NCI-H2107 (cell line): ENCODE measurements at regions not wholly inside any gene's neighbourhood (a gene's known extent, or its start where the extent isn't known, plus 50 kb on each side); places are given as distances from the start of the nearest gene placed in this dataset.
"Not testable (repeated sequence)": the region's sequence is repeated elsewhere in the genome, so short reads cannot be mapped to it uniquely, and the experiment has no call there.

Experiments
- DNase-seq: peaks from one replicate; lab custom pipeline; 2025; lab: John Stamatoyannopoulos, UW

DNA sequence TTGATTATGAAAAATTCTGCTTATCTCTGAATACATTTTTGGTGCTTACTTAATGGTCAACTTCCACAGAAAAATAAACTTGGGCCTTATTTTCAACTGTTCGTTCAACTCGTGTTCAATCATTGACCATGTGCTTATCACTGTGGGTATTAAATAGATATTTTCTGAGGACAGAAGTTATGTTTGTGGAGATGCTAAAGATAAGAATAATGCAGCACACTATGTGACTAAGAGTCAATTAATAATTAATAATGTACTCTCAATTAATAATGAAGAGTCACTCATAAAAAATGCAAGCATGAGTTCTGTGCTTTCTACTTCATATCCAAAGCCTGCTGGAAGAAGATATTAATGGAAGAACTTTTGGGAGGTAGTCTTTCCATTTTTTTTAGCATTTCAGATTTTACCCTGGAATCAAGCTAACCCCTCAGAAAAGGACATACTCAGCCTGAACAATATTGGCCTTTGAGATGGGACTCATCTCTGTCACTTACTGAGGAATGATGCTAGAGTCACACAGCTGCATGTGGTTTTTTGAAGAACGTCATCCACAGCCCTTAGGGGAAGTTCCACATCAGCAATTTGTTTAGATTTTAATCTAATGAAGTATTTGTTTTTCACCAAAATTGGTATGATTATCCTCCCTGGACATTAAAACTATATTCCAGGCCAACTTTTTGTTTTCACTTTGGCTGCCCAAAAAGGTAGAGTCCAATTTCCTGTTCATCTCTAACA lies 191.9 kb upstream of the CRIM1 start:
- no peak for DNase-seq

DNA sequence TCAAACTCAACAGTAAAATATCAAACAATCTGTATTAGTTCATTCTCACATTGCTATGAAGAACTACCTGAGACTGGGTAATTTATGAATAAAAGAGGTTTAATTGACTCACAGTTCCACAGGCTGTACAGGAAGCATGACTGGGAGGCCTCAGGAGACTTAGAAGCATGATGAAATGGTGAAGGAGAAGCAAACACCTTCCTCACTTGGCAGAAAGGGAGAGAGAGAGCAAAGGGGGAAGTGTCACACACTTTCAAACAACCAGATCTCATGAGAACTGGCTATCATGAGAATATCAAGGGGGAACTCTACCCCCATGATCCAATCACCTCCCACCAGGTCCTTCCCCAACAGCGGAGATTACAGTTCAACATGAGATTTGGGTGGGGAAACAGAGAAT lies 198.5 kb upstream of the CRIM1 start:
- not testable (repeated sequence) for DNase-seq

GRCh38 chr2:36147670-36148390 lies 207.7 kb upstream of the CRIM1 start:
- no peak for DNase-seq

GRCh38 chr2:36146765-36147164 lies 208.8 kb upstream of the CRIM1 start:
- DNase-seq, result no peak

GRCh38 chr2:36140391-36140790 lies 215.2 kb upstream of the CRIM1 start:
- DNase-seq, result no peak

DNA sequence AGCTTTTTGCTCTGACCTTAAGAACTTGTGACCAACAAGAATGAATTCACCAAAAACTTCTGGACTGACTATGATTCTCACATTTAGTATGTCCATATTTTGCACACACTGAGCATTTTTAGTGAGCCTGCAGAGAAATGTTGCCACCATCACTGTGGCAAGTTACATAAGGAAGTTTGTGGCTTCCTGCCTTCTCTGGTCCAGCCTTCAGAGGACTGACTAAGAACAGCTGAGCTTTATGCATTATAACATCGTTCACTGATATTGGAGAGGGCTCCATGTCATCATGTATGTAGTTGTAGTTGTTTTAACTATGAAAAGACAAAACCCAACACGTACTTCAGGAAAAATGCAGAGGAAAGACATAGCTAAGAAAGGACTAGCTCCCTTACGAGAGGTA lies 218.0 kb upstream of the CRIM1 start:
- DNase-seq, result no peak

DNA sequence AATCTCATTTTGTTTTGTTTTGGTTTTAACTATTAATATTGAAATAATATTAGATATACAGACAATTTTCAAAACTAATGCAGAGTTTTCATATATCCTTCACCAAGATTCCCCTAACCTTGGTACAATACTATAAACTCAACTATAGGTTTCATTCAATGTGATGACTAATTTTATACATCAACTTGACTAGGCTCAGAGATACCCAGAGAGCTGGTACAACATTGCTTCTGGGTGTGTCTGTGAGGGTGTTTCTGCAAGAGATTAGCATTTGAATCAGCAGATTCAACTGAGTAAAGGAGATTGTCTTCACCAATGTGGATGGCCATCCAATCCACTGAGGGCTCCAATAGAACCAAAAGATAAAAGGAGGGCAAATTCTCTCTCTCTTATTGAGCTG lies 221.3 kb upstream of the CRIM1 start:
- no peak for DNase-seq

DNA sequence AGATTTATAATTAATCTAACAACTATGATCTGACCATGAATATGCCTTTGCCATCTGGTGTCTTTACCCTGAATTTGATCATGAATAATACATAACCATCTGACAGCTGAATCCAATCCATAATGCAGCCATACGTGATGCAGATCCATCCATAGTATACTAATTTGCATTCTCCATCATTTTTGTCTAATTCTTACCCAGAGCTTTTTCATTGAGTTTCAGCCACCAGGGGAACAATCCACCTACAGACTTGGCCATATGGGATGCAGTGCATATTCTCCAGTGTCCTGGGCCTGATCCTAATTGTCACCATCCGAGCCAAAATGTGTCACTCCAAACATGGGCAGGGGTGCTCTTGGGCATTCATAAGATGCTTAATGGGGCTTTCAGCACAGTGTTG lies 227.2 kb upstream of the CRIM1 start:
- no peak for DNase-seq

DNA sequence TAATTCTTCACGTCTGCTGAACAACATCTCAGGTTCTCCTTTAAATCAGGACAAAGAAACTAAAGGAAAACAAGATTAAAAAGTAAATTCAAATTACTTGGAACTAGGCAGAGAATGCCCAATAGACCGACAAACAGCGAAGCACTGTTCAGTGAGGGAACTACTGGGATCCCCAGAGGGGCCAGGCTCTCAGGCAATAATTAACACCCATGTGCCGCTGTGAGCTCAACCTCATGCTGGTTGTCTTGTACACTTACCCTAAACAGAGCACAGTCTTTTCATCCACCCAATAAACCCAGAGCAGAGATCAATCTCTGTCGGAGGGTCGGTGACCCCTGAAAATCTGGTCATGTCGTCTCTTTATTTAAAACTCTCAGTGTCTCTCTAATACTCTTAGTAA lies 229.9 kb upstream of the CRIM1 start:
- DNase-seq, result no peak

DNA sequence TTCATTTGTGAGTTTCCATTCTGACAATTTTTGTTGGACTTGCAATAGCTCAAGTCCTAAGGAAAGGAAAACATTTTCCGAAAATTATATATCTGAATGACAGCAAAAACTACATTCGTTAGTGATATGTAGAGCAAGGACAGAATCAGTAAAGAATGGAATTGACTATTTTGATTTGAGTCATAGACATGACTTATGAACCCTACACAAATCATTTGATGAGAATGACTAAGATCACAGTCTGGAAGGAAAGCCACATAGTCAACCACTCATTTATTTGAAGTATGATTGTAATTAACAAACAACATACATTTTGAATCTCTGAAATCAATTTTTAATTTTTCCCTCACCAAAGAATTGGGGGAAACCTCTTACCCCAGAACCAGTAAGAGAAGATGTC lies 231.6 kb upstream of the CRIM1 start:
- no peak for DNase-seq

DNA sequence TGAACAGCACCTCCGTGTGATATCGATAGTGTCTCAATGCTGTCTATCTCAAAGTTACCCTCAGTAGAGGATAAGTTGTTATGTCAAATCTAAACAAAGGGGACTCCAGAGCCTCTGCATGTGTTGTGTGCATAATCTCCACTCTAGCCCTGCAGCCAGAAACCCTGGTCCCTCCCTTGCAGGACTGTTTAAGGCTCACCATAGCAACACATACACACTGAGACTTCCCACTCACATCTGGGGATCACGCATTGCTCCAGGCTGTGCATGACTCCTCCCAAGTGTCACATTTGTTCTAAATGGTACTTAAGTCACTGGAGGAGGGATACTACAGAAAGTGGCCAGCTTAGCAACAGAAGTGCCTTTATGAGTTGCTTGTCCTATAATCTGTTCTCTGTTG lies 258.6 kb upstream of the CRIM1 start:
- DNase-seq, result no peak

GRCh38 chr2:36091844-36092741 lies 263.5 kb upstream of the CRIM1 start:
- DNase-seq, result not testable (repeated sequence)

- DNase-seq, result no peak
These were observed 266.8 kb upstream of the CRIM1 start for GRCh38 chr2:36088716-36089328.

DNA sequence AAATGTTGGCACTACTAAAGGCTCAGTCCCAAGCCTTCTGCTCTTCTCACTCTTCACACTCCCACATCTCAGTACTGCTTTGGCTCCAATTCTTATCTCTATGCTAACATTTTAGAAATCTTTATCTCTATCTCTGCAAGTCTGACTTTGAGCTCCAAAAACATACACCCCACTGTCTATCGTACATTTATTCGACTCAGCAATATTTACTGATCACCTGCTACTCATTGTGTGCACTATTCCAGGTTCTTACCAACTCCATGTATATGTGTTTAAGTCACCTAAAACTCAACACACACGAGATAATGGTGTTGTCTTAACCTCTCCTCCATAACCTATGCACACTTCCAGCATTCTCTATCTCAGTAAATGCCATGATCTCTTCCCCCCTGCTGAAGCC lies 268.2 kb upstream of the CRIM1 start:
- no peak for DNase-seq

GRCh38 chr2:36079793-36080192 lies 275.8 kb upstream of the CRIM1 start:
- DNase-seq, result no peak

DNA sequence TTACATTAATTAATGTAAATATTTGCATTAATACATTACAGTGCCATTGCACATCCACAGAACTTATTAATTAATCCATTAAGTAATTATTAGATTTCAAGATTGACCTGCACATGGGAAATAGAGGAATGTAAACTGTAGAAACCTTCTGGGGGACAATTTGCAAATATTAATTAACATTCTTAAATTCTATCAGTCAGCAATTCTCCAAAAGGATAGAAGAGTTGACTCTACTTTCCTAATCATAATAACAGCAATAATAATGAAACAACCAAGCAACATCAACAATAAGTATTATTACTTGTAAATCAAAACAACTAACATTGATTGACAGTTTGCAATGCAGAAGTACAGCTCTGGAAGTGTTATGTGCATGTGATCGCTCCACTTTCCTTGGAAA lies 281.6 kb upstream of the CRIM1 start:
- DNase-seq, result no peak

DNA sequence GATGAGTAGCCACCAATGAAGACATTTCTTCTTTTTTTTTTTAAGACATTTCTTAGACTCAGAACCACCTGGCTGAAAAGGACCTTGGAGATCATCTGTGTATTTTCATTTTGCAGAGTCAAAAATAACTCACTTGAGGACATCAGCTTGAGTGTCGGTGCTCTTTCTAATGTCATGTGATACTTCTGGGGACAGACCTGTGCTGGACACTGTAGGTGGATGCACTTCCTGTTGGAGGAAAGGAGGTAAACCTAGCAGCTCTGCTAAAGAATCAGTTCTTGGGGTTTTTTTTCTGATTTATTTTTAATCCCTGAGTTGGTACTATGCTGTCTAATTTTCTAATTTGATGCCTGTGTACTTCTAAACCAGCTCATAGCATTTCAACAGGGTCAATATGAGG lies 283.9 kb upstream of the CRIM1 start:
- no peak for DNase-seq

GRCh38 chr2:36069074-36069473 lies 286.5 kb upstream of the CRIM1 start:
- no peak for DNase-seq

GRCh38 chr2:36068086-36068485 lies 287.5 kb upstream of the CRIM1 start:
- no peak for DNase-seq

DNA sequence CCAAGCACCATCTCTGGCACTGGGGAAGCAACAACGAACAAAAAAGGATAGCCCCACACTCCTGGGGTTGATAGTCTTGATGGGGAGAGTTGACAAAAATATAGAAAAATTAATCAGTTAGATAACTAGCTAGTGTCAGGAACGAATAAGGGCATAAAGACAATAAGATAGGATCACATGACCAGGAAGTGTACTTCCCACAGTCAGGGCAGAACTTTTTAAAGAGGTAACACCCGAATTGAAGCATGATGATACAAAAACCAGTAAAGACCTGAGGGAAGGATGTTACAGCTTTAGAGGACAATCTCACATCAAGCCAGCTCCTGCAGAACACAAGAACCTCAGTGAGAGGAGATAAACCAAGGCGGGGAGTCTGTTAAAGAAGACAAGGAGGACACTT lies 295.4 kb upstream of the CRIM1 start:
- no peak for DNase-seq

GRCh38 chr2:36059691-36060090 lies 295.9 kb upstream of the CRIM1 start:
- no peak for DNase-seq

- no peak for DNase-seq
These were observed 296.6 kb upstream of the CRIM1 start for GRCh38 chr2:36058953-36059352.
